Erythroblast (primary cell): ENCODE measurements at regions not wholly inside any gene's neighbourhood (a gene's known extent, or its start where the extent isn't known, plus 50 kb on each side); places are given as distances from the start of the nearest gene placed in this dataset.

Experiments
- GATA1 ChIP-seq: IDR thresholded peaks from 2 replicates; pipeline ENCODE4 v1.6.1; 2011; ENCODE audit warnings: low read depth, mild to moderate bottlenecking, control low read depth, low read length, moderate library complexity
- POLR2A ChIP-seq: IDR thresholded peaks from 2 replicates; pipeline ENCODE4 v1.6.1; 2011; ENCODE audit warnings: mild to moderate bottlenecking, low read length

DNA sequence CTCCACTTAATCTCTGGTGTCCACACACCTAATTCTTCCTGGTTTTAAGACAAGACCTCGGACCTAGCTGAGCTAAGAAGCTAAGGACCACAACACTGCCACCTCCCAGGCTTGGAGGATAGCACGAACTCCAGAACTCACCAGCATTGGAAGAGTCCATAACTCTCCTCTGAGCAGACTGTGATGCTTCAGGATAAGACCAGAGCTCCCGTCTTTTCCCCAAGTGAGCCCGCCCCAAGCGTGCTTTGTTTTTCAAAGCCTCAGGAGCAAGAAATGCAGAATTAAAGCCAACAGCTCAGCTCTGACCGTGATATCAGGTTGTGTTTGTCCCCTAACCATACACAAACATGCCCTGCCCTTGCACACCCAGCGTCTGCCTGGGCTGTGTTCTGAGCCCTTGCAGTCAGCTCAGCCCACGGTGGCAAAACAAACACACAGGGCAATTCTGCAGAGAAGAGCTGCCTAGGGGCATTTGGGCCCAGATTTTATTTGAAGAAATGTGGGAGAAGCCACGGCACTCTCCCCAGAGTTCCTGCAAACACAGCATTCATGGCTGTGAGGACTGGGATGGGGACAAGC, 145.4 kb downstream of the WDR11 start:
- no peak for TF ChIP-seq POLR2A
- no peak for TF ChIP-seq GATA1
